SU-DHL-6 (cell line): ENCODE measurements at regions not wholly inside any gene's neighbourhood (a gene's known extent, or its start where the extent isn't known, plus 50 kb on each side); places are given as distances from the start of the nearest gene placed in this dataset.

Experiments used
- H2AFZ ChIP-seq: fragments of 200-600 bp; sonication (generic); 2 replicates; pipeline ENCODE4 v1.6.1; 2014; ENCODE audit warnings: low read depth, mild to moderate bottlenecking, moderate library complexity, mixed read lengths, antibody characterized with exemption, low read length; ENCODE audit not compliant: severe bottlenecking
- H3F3A ChIP-seq: fragments of 200-600 bp; shearing (Covaris generic); 2 replicates; pipeline ENCODE4 v1.6.0; 2016; ENCODE audit warnings: antibody characterized with exemption, mild to moderate bottlenecking; ENCODE audit not compliant: insufficient read depth
- H3K27ac ChIP-seq: fragments of 200-600 bp; sonication (generic); 2 replicates; pipeline ENCODE4 v1.5.1; 2016; ENCODE audit warnings: low read depth, mild to moderate bottlenecking, low read length, moderate library complexity, mixed read lengths
- H3K27me3 ChIP-seq: fragments of 200-600 bp; sonication (generic), shearing (Covaris generic); 2 replicates; pipeline ENCODE4 v1.6.0; 2014; ENCODE audit warnings: mild to moderate bottlenecking, low read length
- H3K36me3 ChIP-seq: fragments of 200-600 bp; sonication (generic); 2 replicates; pipeline ENCODE4 v1.6.1; 2014; ENCODE audit warnings: mild to moderate bottlenecking, low read length, mixed read lengths
- H3K4me2 ChIP-seq: fragments of 300-600, 200-600 bp; shearing (Covaris generic), sonication (generic); 2 replicates; pipeline ENCODE4 v1.6.0; 2014; ENCODE audit warnings: low read length, low read depth, mild to moderate bottlenecking; ENCODE audit not compliant: poor library complexity, severe bottlenecking
- H3K4me3 ChIP-seq: fragments of 200-600 bp; sonication (generic); 2 replicates; pipeline ENCODE4 v1.5.1; 2014; ENCODE audit warnings: antibody characterized with exemption, low read length, mild to moderate bottlenecking, mixed read lengths; ENCODE audit not compliant: insufficient read depth, poor library complexity, severe bottlenecking
- H3K79me2 ChIP-seq: fragments of 200-600 bp; sonication (generic); 2 replicates; pipeline ENCODE4 v1.6.1; 2014; ENCODE audit warnings: mild to moderate bottlenecking, low read length, moderate library complexity; ENCODE audit not compliant: insufficient read depth
- H3K9ac ChIP-seq: fragments of 200-600 bp; sonication (generic); 2 replicates; pipeline ENCODE4 v1.7.0; 2014; ENCODE audit warnings: mild to moderate bottlenecking, low read length
- H3K9me2 ChIP-seq: fragments of 200-600 bp; sonication (generic); replicated peaks from 2 replicates; pipeline ENCODE4 v1.6.1; 2014; ENCODE audit warnings: low read length; ENCODE audit not compliant: insufficient read depth
- H3K9me3 ChIP-seq: fragments of 200-600 bp; sonication (generic); 2 replicates; pipeline ENCODE4 v1.6.1; 2014; ENCODE audit warnings: low read length, mixed read lengths; ENCODE audit not compliant: insufficient read depth
- H4K20me1 ChIP-seq: fragments of 200-600 bp; sonication (generic); 2 replicates; pipeline ENCODE4 v1.6.1; 2014; ENCODE audit warnings: low read depth, mild to moderate bottlenecking, antibody characterized with exemption, low read length, moderate library complexity, mixed read lengths
- CTCF ChIP-seq: fragments of 200-600 bp; sonication (generic); IDR thresholded peaks from one replicate; pipeline ENCODE4 v1.5.1; 2017; ENCODE audit warnings: antibody characterized with exemption, mild to moderate bottlenecking, low read length, moderate library complexity; ENCODE audit not compliant: insufficient read depth, poor library complexity, severe bottlenecking
- EZH2phosphoT487 ChIP-seq: fragments of 200-600 bp; sonication (generic), shearing (Covaris generic); conservative IDR thresholded peaks from 2 replicates; pipeline ENCODE4 v1.6.1; 2018; ENCODE audit warnings: mild to moderate bottlenecking, antibody characterized with exemption, low read length, moderate library complexity, mixed read lengths

- H3K27ac ChIP-seq: no peak overlapping the region
- no peak overlapping the region for H3K4me3 ChIP-seq
- H3K79me2 ChIP-seq: no peaks in the 10 kb centered on the region
- H4K20me1 ChIP-seq: no peaks in the 10 kb centered on the region
- no peak for TF ChIP-seq EZH2phosphoT487
- no peaks in the 10 kb centered on the region for H3K36me3 ChIP-seq
- H3K9ac ChIP-seq: no peak overlapping the region
- no peaks in the 10 kb centered on the region for H3F3A ChIP-seq
- H3K9me2 ChIP-seq: no peaks in the 10 kb centered on the region
- no peaks in the 10 kb centered on the region for H3K9me3 ChIP-seq
- no peak overlapping the region for H2AFZ ChIP-seq
- no peaks in the 10 kb centered on the region for H3K27me3 ChIP-seq
- H3K4me2 ChIP-seq: no peak overlapping the region
Observed at GRCh38 chr13:30022796-30023195, 172.4 kb upstream of the UBL3 start.

- H3K79me2 ChIP-seq: no peaks in the 10 kb centered on the region
- H2AFZ ChIP-seq: no peak overlapping the region
- no peaks in the 10 kb centered on the region for H3K9me2 ChIP-seq
- H4K20me1 ChIP-seq: no peaks in the 10 kb centered on the region
- H3K27ac ChIP-seq: no peak overlapping the region
- H3K4me3 ChIP-seq: no peak overlapping the region
- H3K4me2 ChIP-seq: no peak overlapping the region
- H3K27me3 ChIP-seq: no peaks in the 10 kb centered on the region
- no peaks in the 10 kb centered on the region for H3K36me3 ChIP-seq
- H3F3A ChIP-seq: no peaks in the 10 kb centered on the region
- no peak overlapping the region for H3K9ac ChIP-seq
- no peak for TF ChIP-seq EZH2phosphoT487
- no peak for TF ChIP-seq CTCF
- no peaks in the 10 kb centered on the region for H3K9me3 ChIP-seq
Observed at GRCh38 chr13:30022256-30022655, 171.8 kb upstream of the UBL3 start.

GRCh38 chr13:30021611-30022010, 171.2 kb upstream of the UBL3 start:
- Histone ChIP-seq H3K9me3 (no peaks in the 10 kb centered on the region), H3K36me3 (no peaks in the 10 kb centered on the region)
- no peak for TF ChIP-seq EZH2phosphoT487
- TF ChIP-seq CTCF: no peak

GRCh38 chr13:30020726-30021312, 170.4 kb upstream of the UBL3 start:
- Histone ChIP-seq H2AFZ (no peak overlapping the region), H3K4me2 (no peak overlapping the region), H3K27ac (no peak overlapping the region), H3K4me3 (no peak overlapping the region), H3F3A (no peaks in the 10 kb centered on the region), H4K20me1 (no peaks in the 10 kb centered on the region), H3K9ac (no peak overlapping the region), H3K36me3 (no peaks in the 10 kb centered on the region), H3K79me2 (no peaks in the 10 kb centered on the region), H3K9me3 (no peaks in the 10 kb centered on the region), H3K27me3 (no peaks in the 10 kb centered on the region), H3K9me2 (no peaks in the 10 kb centered on the region)
- no peak for TF ChIP-seq EZH2phosphoT487
- no peak for TF ChIP-seq CTCF

More at GRCh38 chr13:30021611-30022010, 171.2 kb upstream of the UBL3 start:
- Histone ChIP-seq H3F3A (no peaks in the 10 kb centered on the region), H3K9ac (no peak overlapping the region), H3K27me3 (no peaks in the 10 kb centered on the region), H3K27ac (no peak overlapping the region), H3K9me2 (no peaks in the 10 kb centered on the region), H3K4me3 (no peak overlapping the region), H3K4me2 (no peak overlapping the region), H3K79me2 (no peaks in the 10 kb centered on the region), H2AFZ (no peak overlapping the region), H4K20me1 (no peaks in the 10 kb centered on the region)
